Glutamatergic neuron (in vitro differentiated cells): ENCODE measurements at regions not wholly inside any gene's neighbourhood (a gene's known extent, or its start where the extent isn't known, plus 50 kb on each side); places are given as distances from the start of the nearest gene placed in this dataset.

ENCODE experiments used
- DNase-seq: peaks from one replicate; pipeline ENCODE4 v3.0.0; 2022
- H3K27ac Mint-ChIP-seq: one replicate; pipeline ENCODE4 v1.8.0; 2020; ENCODE audit warnings: mild to moderate bottlenecking, mixed read lengths, inconsistent platforms; ENCODE audit not compliant: unreplicated experiment
- H3K27me3 Mint-ChIP-seq: one replicate; pipeline ENCODE4 v1.8.0; 2020; ENCODE audit warnings: mild to moderate bottlenecking, moderate library complexity, mixed read lengths, inconsistent platforms; ENCODE audit not compliant: unreplicated experiment
- H3K36me3 Mint-ChIP-seq: one replicate; pipeline ENCODE4 v1.8.0; 2020; ENCODE audit warnings: mild to moderate bottlenecking, mixed read lengths, inconsistent platforms; ENCODE audit not compliant: unreplicated experiment
- H3K4me1 Mint-ChIP-seq: one replicate; pipeline ENCODE4 v1.8.0; 2020; ENCODE audit warnings: mild to moderate bottlenecking, low read depth, mixed read lengths, inconsistent platforms; ENCODE audit not compliant: unreplicated experiment
- H3K4me3 Mint-ChIP-seq: one replicate; pipeline ENCODE4 v1.8.0; 2020; ENCODE audit warnings: mild to moderate bottlenecking, mixed read lengths, inconsistent platforms; ENCODE audit not compliant: unreplicated experiment
- H3K9me3 Mint-ChIP-seq: one replicate; pipeline ENCODE4 v1.8.0; 2020; ENCODE audit warnings: mild to moderate bottlenecking, moderate library complexity, mixed read lengths, inconsistent platforms; ENCODE audit not compliant: unreplicated experiment
- CTCF ChIP-seq: fragments of 200-600 bp; sonication (generic); IDR thresholded peaks from one replicate; pipeline ENCODE4 v1.5.0; 2021; ENCODE audit not compliant: partially characterized antibody, unreplicated experiment

DNA sequence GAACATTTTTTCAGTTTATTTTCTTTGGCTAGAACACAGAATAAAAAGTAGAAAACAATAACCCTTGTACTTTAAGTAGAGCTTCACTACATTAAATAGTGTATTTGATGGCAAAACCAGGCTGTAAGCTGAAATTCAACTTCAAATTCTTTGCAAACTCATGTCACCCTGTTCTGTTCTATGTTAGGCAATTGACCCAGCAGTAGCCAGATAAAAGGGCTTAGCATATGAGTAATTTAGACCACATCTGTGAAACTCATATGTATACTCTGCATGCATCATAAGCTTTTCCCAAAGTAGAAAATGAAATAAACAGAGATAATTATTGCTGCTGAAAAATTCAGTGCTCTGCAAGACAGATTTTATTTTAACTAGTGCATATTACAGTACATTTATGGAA lies 150.2 kb downstream of the GNAI1 start:
- Mint-ChIP-seq H3K9me3 (peaks cover 1% of the 10 kb centered on the region), H3K36me3 (no peaks in the 10 kb centered on the region), H3K4me3 (no peak overlapping the region), H3K4me1 (peaks cover 9% of the 10 kb centered on the region), H3K27ac (no peak overlapping the region), H3K27me3 (no peaks in the 10 kb centered on the region)
- DNase-seq, result no peak
- TF ChIP-seq CTCF, result no peak

DNA sequence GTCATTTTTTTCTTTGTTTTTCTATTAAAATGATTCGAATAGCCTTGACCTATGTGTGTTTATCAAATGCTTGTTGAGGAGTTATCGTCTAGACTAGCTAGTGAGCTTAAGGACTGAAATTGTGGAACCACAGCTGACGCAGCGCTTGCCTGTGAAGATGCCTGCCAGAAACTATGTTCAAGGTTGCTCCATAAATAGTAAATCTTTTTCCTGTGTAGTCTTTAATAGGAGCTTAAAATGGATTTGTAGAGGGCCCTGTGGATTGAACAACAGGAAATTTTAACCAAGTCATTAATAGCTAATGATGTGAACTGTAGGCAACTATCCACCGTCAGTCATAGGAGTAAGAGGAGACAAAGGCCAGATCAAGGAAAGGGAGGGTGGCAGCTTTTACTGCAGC lies 145.1 kb downstream of the GNAI1 start:
- peaks cover 9% of the 10 kb centered on the region for H3K4me1 Mint-ChIP-seq
- no peaks in the 10 kb centered on the region for H3K27me3 Mint-ChIP-seq
- no peaks in the 10 kb centered on the region for H3K36me3 Mint-ChIP-seq
- H3K9me3 Mint-ChIP-seq, result no peaks in the 10 kb centered on the region
- DNase-seq, result no peak
- H3K4me3 Mint-ChIP-seq, result no peak overlapping the region
- no peak for TF ChIP-seq CTCF
- H3K27ac Mint-ChIP-seq, result no peak overlapping the region

DNA sequence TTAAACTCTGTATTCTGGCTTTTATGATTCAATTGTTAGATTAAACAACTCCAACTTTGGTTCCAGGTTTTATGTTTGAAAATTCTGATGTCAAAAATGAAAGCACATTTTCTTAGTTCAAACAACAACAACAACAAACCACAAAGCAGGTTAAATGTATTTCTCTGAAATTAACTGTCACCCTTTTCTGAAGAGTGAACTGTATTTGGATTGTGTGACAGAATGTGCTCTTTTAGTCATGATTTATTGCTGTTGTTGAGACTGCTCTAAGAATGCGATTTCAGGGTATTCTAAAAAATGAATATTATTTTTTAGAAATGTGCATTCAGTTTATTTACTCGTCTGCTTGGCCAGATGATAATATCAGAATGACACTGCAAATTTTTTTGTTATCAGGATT lies 144.1 kb downstream of the GNAI1 start:
- TF ChIP-seq CTCF, result no peak
- peaks cover 7% of the 10 kb centered on the region for H3K4me1 Mint-ChIP-seq
- DNase-seq, result no peak
- no peak overlapping the region for H3K4me3 Mint-ChIP-seq
- H3K9me3 Mint-ChIP-seq, result no peaks in the 10 kb centered on the region
- H3K36me3 Mint-ChIP-seq, result no peaks in the 10 kb centered on the region
- no peak overlapping the region for H3K27ac Mint-ChIP-seq
- no peaks in the 10 kb centered on the region for H3K27me3 Mint-ChIP-seq

DNA sequence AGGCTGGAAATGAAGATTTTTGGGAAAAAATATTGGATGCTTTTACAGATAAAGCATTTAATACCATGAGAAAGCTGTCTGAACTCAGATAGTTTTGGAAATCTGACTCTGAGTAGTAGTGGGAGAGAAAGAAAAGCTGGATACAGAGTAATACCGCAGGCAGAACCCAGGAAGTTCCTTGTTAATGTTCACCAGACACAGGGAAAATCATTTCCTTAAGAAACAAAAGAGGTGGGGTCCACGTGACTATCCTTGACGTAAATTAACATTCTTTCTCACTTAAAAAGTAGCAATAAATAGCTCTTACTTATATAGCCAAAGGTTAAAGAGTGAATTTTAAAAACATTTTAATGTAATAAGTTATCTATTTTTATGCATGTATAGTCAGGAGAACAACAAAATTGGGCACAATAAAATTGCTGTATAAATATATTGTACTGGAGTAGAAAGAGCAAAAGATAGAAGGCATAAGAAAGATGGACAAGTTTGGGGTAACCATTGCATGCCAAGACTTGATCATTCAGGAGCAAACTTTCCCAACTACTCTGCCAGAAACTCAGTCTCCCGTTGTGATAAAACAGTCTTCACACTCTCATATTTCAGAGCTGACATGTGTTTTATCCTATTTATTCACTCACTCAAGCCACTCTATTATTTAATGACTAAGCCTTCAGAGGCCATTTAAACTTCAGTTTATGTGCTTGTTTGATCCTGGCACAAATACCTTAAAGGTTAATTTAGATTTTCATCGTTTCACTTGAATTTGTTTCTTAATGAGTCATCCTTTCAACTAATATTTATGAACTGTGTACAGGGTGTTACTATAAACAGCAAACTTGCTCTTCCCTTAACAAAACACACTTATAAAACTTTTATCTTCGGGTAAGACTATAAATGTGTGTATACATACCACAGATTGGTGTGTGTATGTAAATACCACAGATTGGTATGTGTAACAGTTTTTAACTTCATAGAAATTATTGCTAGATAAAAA lies 143.1 kb downstream of the GNAI1 start:
- no peak overlapping the region for H3K4me3 Mint-ChIP-seq
- H3K36me3 Mint-ChIP-seq, result no peaks in the 10 kb centered on the region
- TF ChIP-seq CTCF, result no peak
- no peak overlapping the region for H3K27ac Mint-ChIP-seq
- H3K9me3 Mint-ChIP-seq, result no peaks in the 10 kb centered on the region
- no peaks in the 10 kb centered on the region for H3K27me3 Mint-ChIP-seq
- no peak for DNase-seq
- no peaks in the 10 kb centered on the region for H3K4me1 Mint-ChIP-seq
